ENCODE measurements at regions not wholly inside any gene's neighbourhood (a gene's known extent, or its start where the extent isn't known, plus 50 kb on each side); places are given as distances from the start of the nearest gene placed in this dataset.

DNA sequence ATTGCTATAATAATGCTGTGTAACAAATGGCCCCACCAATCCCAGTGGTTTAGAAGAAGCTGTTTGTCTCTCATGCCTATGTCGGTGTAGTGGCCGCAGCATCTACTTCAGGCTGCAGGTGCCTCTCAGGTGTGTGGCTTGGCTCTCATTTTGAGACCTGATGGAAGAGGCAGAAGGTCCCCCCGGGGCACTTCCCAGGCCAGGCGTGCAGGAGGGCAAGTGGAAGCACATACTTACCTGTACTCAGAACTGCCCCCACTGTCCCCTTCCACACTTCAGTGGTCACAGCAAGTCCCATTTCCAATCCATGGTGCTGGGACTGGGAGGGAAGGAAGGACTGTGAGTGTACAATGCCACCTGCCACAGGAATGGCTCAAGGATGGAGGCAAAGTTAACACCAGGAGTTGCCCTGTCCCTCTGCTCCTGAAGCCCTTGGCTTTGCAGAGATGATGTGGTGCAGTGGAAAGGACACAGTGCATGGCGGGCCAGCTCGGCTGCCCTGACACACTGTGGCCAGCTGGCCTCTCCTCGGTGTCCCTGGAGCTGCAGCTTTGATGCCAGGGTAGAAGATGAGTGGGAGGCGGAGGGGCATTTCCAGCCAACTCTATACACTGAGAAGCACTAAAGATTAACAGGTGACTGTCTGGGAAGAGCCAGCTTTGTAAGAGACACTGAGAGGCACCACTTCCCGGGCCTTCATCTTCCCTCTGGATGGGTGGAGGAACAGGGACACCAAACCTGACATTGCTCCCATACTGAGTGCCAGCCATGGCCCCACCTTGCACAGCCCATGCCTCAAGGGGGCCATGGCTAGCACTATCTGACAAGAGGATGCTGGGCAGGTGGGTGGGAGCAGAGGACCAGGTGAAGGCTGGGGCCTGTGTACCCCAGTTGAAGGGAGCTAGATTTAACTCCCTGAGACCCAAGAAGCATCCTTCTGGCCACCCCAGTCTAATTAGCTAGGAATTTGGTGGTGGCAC is 105.9 kb downstream of the METRNL start:
- H3K9ac ChIP-seq (ENCODE audit: low read length), result no peak overlapping the region
- no peaks in the 10 kb centered on the region for H3K4me1 ChIP-seq (ENCODE audit: low read length)
- no peak overlapping the region for H3K27ac ChIP-seq (ENCODE audit: low read length)
- TF ChIP-seq CTCF (IDR thresholded peaks at IDR 0.05; ENCODE audit: low read depth, low read length) (no peak), EZH2phosphoT487 (IDR thresholded peaks at IDR 0.05; ENCODE audit: low read depth) (no peak)
- H3K79me2 ChIP-seq (ENCODE audit: low read length), result no peaks in the 10 kb centered on the region
- H4K20me1 ChIP-seq (ENCODE audit: insufficient read depth, low read length), result no peaks in the 10 kb centered on the region
- H3K36me3 ChIP-seq (replicated peaks; ENCODE audit: low read depth, low read length), result no peaks in the 10 kb centered on the region
- H3K4me3 ChIP-seq (ENCODE audit: low read length), result no peak overlapping the region
- H3K27me3 ChIP-seq (ENCODE audit: low read depth, low read length), result peaks cover 22% of the 10 kb centered on the region
- no peak overlapping the region for H2AFZ ChIP-seq (ENCODE audit: low read depth, low read length)
- no peaks in the 10 kb centered on the region for H3K9me3 ChIP-seq (ENCODE audit: insufficient read depth, low read length)
- no peak overlapping the region for H3K4me2 ChIP-seq (ENCODE audit: low read length)

- Histone ChIP-seq H3K27me3 (ENCODE audit: low read depth, low read length) (peaks cover 22% of the 10 kb centered on the region), H3K4me2 (ENCODE audit: low read length) (no peak overlapping the region), H3K36me3 (replicated peaks; ENCODE audit: low read depth, low read length) (no peaks in the 10 kb centered on the region), H3K9ac (ENCODE audit: low read length) (no peak overlapping the region), H3K4me1 (ENCODE audit: low read length) (no peaks in the 10 kb centered on the region), H4K20me1 (ENCODE audit: insufficient read depth, low read length) (no peaks in the 10 kb centered on the region), H3K27ac (ENCODE audit: low read length) (no peak overlapping the region), H3K79me2 (ENCODE audit: low read length) (no peaks in the 10 kb centered on the region), H2AFZ (ENCODE audit: low read depth, low read length) (no peak overlapping the region), H3K4me3 (ENCODE audit: low read length) (no peak overlapping the region), H3K9me3 (ENCODE audit: insufficient read depth, low read length) (no peaks in the 10 kb centered on the region)
- TF ChIP-seq CTCF (IDR thresholded peaks at IDR 0.05; ENCODE audit: low read depth, low read length), result no peak
- TF ChIP-seq EZH2phosphoT487 (IDR thresholded peaks at IDR 0.05; ENCODE audit: low read depth), result no peak
These were observed 106.8 kb downstream of the METRNL start for GRCh38 chr17:83186226-83186625.

- Histone ChIP-seq H3K9ac (ENCODE audit: low read length) (no peak overlapping the region), H3K27me3 (ENCODE audit: low read depth, low read length) (peaks cover 22% of the 10 kb centered on the region), H3K36me3 (replicated peaks; ENCODE audit: low read depth, low read length) (no peaks in the 10 kb centered on the region)
These were observed 107.5 kb downstream of the METRNL start for GRCh38 chr17:83186751-83187421.

More at GRCh38 chr17:83186751-83187421, 107.5 kb downstream of the METRNL start:
- Histone ChIP-seq H3K4me2 (ENCODE audit: low read length) (no peak overlapping the region), H3K27ac (ENCODE audit: low read length) (no peak overlapping the region), H3K9me3 (ENCODE audit: insufficient read depth, low read length) (no peaks in the 10 kb centered on the region), H4K20me1 (ENCODE audit: insufficient read depth, low read length) (no peaks in the 10 kb centered on the region), H2AFZ (ENCODE audit: low read depth, low read length) (no peak overlapping the region), H3K4me3 (ENCODE audit: low read length) (no peak overlapping the region), H3K4me1 (ENCODE audit: low read length) (no peaks in the 10 kb centered on the region), H3K79me2 (ENCODE audit: low read length) (no peaks in the 10 kb centered on the region)
- no peak for TF ChIP-seq CTCF (IDR thresholded peaks at IDR 0.05; ENCODE audit: low read depth, low read length)

All from OCI-LY3 (cell line).